ENCODE measurements at regions not wholly inside any gene's neighbourhood (a gene's known extent, or its start where the extent isn't known, plus 50 kb on each side); places are given as distances from the start of the nearest gene placed in this dataset.
"Not testable (repeated sequence)": the region's sequence is repeated elsewhere in the genome, so short reads cannot be mapped to it uniquely, and the experiment has no call there.

- DNase-seq, result no peak
Observed at GRCh38 chr16:62404842-62405611, 368.8 kb upstream of the CDH8 start.

GRCh38 chr16:62392698-62393097 is 356.5 kb upstream of the CDH8 start:
- no peak for DNase-seq

GRCh38 chr16:62391940-62392339 is 355.7 kb upstream of the CDH8 start:
- no peak for DNase-seq

GRCh38 chr16:62391134-62391533 is 354.9 kb upstream of the CDH8 start:
- no peak for DNase-seq

GRCh38 chr16:62390214-62390613 is 354.0 kb upstream of the CDH8 start:
- DNase-seq, result no peak

DNA sequence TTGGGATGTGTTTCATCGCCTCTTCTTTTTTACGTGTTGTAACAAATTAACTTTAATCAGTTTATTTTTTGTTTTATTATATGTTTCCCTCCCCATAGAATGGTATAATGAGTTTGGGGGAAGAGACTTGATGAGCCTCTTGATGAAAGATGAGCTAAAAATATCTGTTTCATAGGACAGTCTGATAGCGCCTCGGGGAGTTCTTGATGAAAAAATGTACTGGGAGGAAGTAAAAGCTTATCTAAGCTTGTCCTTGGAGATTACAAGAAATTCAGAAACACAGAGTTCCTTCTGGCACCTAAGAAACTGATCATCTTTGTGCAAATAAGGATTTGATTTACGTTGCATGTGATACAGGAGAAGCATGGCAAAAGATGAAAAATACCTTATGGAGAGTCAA is 350.2 kb upstream of the CDH8 start:
- DNase-seq, result peak; percentile 27

- DNase-seq, result no peak
Observed at GRCh38 chr16:62383941-62384340, 347.7 kb upstream of the CDH8 start.

GRCh38 chr16:62370445-62370844 is 334.2 kb upstream of the CDH8 start:
- no peak for DNase-seq

DNA sequence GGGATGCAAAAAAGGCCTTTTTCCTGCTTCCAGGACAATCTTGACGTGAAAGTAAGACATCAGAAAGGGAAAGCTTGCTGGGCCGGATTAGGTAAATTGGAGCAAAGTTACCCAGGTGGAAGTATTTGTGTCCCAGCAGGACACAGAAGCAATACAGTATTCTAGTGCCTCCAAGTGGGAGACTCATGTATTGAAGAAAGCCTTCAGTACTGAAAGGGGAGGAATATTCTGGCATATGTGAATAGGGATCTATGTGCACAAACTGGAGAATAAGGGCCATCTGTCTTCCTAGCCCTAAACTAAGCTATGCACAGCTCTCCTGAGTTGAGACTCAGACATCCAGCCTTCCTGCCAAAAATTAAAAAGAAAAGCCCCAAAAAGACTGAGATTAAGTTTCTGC is 327.3 kb upstream of the CDH8 start:
- DNase-seq, result peak; percentile 3

DNA sequence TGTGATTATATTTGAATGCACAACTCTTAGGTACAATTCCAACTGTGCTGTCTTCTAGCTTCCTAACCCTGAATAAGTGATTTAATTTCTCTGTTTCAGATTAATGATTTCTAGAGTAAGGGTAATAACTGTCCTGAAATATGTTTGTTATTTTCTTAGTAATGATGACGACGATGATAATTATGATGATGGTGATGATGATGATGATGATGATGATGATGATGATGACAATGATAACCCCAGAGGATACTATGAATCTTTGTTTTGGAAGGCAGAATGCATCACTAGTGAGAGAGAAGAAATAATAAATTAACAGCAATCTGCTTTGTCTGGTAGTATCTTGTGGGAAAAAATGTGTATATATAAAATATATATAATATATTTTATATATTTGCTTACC is 317.1 kb upstream of the CDH8 start:
- DNase-seq, result no peak

- no peak for DNase-seq
Observed at GRCh38 chr16:62342216-62342615, 306.0 kb upstream of the CDH8 start.

DNA sequence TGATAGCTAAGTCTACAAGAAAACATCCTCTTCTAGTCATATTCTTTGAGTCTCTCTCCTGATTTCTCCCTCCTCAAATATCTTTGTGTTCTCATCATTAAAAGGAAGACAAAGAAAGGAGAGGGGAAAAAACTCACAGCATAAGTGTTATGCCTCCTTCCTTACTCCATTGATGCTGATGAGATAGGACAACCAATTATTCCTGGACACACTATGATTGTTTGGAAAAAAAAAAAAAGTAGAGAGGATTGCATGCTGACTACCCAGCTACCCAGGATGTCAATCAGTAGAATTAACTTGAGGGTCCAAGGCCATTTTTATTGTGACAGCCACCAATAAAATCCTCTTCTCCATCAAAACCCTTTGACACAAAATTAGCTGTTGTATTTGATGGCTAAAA is 299.1 kb upstream of the CDH8 start:
- no peak for DNase-seq

GRCh38 chr16:62321606-62322005 is 285.4 kb upstream of the CDH8 start:
- no peak for DNase-seq

- no peak for DNase-seq
Observed at GRCh38 chr16:62298600-62298999, 262.4 kb upstream of the CDH8 start.

GRCh38 chr16:62294213-62294972 is 258.2 kb upstream of the CDH8 start:
- DNase-seq, result no peak

GRCh38 chr16:62288990-62289629 is 252.9 kb upstream of the CDH8 start:
- DNase-seq, result no peak

GRCh38 chr16:62280506-62280905 is 244.3 kb upstream of the CDH8 start:
- DNase-seq, result no peak

DNA sequence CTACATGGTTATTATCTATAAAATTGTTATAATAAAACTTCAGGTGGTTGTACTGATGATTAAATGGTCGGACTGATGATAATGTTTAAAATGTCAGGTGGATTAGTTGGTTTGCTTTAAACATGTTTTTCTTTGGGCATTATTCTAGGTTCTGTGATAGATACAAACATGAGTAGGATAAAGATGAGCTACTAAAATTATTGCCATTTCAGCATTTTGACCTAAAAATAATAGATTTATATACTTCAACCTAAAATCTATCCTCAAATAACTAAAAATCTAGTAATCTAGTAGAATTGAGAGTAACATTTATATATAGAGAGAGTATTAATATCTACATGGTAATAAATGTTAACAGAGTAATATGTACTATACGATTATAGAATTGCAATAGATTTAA is 241.7 kb upstream of the CDH8 start:
- no peak for DNase-seq

DNA sequence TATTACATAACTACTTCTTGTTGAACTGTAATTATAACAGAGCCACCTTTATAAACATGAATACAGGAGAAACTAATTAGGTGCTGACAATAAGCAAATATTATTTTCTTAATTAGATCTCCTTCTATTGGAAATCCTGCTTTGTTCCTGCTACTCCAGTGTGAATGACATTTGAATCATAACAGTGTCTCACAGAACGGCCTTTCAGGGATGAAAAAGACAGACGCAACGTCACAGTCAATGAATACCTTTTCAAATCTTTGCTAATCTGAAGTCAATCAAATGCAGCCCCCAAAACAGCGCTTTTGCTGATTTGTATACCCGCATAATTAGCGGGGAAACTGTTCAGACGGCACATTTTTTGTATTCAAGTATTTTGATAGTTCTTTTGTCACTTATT is 240.4 kb upstream of the CDH8 start:
- no peak for DNase-seq

DNA sequence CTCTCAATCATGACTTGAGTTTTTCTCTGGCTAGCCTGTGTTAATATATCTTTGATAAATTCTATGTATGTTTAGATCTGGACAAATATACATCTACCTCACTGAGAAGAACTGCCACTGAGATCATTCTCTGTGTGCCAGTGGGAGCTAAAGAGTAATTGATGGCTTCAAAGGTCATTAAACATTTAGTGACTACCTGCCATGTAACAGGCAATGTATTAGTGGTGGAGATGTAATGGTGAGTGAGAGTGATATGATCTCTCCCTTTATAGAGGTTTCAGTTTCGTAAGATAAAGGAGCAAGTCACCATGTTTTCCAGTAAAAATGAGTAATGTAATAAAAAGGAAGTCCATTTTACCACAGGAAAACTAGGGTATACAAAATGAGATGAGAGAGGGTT is 235.8 kb upstream of the CDH8 start:
- peak; percentile 58 for DNase-seq

- DNase-seq, result no peak
Observed at GRCh38 chr16:62261760-62262159, 225.5 kb upstream of the CDH8 start.

DNA sequence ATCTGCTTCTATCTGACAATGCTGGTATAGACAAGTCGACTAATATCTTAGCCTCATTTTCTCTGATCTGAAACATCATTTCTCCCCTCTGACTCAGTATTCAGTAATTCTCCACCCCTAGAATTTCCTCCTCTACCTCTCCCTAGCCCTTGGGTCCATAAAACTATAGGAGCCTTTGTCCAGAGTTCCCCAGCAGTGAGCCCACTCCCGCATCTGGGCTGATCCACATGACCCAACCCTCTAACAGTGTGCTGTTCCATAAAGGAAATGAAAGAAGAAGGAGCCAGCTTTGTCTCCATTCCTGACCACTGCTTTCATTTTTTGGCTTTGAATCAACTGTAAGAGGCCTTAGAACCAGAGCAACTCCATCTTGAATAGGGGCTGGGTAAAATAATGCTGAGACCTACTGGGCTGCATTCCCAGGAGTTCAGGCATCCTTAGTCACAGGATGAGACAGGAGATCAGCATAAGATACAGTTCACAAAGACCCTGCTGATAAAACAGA is 222.7 kb upstream of the CDH8 start:
- not testable (repeated sequence) for DNase-seq

- peak; percentile 38 for DNase-seq
Observed at GRCh38 chr16:62256406-62256805, 220.2 kb upstream of the CDH8 start.

DNA sequence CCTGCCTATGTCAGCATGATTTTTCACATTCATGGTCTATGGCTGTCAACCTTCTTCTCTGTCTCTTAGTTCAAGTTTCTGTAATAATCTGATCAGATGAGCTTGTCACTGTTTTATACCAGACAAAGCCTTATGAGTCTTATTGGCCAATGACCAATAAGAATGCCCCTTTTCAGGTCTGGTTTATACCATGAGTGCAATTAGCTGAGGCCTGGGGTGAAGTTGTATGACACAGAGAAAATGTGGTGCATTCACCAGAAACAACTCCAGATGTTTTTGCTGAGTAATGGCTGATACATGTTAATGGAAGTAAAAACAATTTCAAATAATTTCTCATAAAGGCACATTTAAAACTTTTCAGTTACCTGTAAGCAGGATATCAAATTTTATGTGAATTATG is 218.6 kb upstream of the CDH8 start:
- DNase-seq, result no peak
